Pancreas (tissue), 10 donors: ENCODE measurements at regions not wholly inside any gene's neighbourhood (a gene's known extent, or its start where the extent isn't known, plus 50 kb on each side); places are given as distances from the start of the nearest gene placed in this dataset.

Experiments
- ATAC-seq, 4 donors: fragments of 200-7000 bp; cut with Tn5 transposase; one replicate each; pipeline versions ENCODE4 v1.8.0 to v1.9.1; 2020; ENCODE audit warnings: mild to moderate bottlenecking in 4 of 4, moderate library complexity in 4 of 4
- DNase-seq, 6 donors: peaks; one replicate each; pipeline ENCODE4 v3.0.0-alpha.2; 2020
- FAIRE-seq: peaks from 2 replicates; lab custom pipeline; 2012; peaks lifted over from hg19 to GRCh38; lab: Jason Lieb, UNC
- H3K27ac ChIP-seq, 4 donors: fragments of 200-600 bp; sonication (generic); 1 replicate in 3 of 4; 2 replicates in 1 of 4; pipeline versions ENCODE4 v1.5.0 to v1.8.0; 2020
- H3K27me3 ChIP-seq, 4 donors: fragments of 200-600 bp; one replicate each; pipeline ENCODE4 v1.8.0; 2021
- H3K36me3 ChIP-seq, 3 donors: fragments of 200-600 bp; sonication (generic) in 1 of 3; one replicate each; pipeline versions ENCODE4 v1.5.0 to v1.8.0; 2020 to 2021
- H3K4me1 ChIP-seq, 3 donors: fragments of 200-600 bp; one replicate each; pipeline ENCODE4 v1.8.0; 2021
- H3K4me3 ChIP-seq, 4 donors: fragments of 200-600 bp; sonication (generic) in 2 of 4; one replicate each; pipeline versions ENCODE4 v1.5.0 to v1.8.0; 2020 to 2021
- H3K9me3 ChIP-seq, 4 donors: fragments of 200-600 bp; one replicate each; pipeline ENCODE4 v1.8.0; 2021
- WGBS, 2 donors: extraction: QIAGEN DNeasy Blood & Tissue Kit; methylation state at CpG; one replicate each; pipeline ENCODE4 v1.1.7; 2013; 5-methylcytosine and 5-hydroxymethylcytosine counted together
- intact Hi-C, 3 donors: fragments of 100-400 bp; cut with DNase I; formaldehyde crosslinking; loops; one replicate each; pipeline versions ENCODE4 v1.11.1 to v1.14.2; 2022
- TF ChIP-seq, protein P1 (sequence below), 4 donors: fragments of 200-600 bp; sonication (generic) in 3 of 4; IDR thresholded peaks; one replicate each; pipeline versions ENCODE4 v1.5.0 to v1.8.0; 2021; ENCODE audit warnings: antibody characterized with exemption in 4 of 4
- donor health status: healthy with polysubstance abuse.
- donor health status: DM: no; HTN: no; CAD: no; lungs with moderate emphysema.
- donor health status: DM: no; HTN: no; CAD: no.
- donor health status: control.
- donor health status: control.
- donor health status: Bipolar disorder and iron deficiency.
- donor health status: DM: yes; HTN: yes; CAD: no.
- donor health status: DM: no; HTN: no; CAD: no.
- donor health status: DM: no; HTN: no; CAD: no.
- donor health status: DM: yes; HTN: yes; CAD: no.

- no peak for ATAC-seq
These were observed 165.7 kb downstream of the LNPK start for GRCh38 chr2:175836361-175836760.

GRCh38 chr2:175834477-175834876 lies 167.6 kb downstream of the LNPK start:
- Histone ChIP-seq H3K4me3 (no peak overlapping the region), H3K27ac (no peak overlapping the region), H3K27me3 (no peaks in the 10 kb centered on the region), H3K9me3 (no peaks in the 10 kb centered on the region), H3K36me3 (no peaks in the 10 kb centered on the region), H3K4me1 (no peaks in the 10 kb centered on the region)
- no peak for ATAC-seq
- no peak for FAIRE-seq
- TF ChIP-seq, protein P1, sequence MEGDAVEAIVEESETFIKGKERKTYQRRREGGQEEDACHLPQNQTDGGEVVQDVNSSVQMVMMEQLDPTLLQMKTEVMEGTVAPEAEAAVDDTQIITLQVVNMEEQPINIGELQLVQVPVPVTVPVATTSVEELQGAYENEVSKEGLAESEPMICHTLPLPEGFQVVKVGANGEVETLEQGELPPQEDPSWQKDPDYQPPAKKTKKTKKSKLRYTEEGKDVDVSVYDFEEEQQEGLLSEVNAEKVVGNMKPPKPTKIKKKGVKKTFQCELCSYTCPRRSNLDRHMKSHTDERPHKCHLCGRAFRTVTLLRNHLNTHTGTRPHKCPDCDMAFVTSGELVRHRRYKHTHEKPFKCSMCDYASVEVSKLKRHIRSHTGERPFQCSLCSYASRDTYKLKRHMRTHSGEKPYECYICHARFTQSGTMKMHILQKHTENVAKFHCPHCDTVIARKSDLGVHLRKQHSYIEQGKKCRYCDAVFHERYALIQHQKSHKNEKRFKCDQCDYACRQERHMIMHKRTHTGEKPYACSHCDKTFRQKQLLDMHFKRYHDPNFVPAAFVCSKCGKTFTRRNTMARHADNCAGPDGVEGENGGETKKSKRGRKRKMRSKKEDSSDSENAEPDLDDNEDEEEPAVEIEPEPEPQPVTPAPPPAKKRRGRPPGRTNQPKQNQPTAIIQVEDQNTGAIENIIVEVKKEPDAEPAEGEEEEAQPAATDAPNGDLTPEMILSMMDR (IDR thresholded peaks at IDR 0.05), result no peak
- no peak for DNase-seq
- 39 to 41% methylated on average over 5 of the region's 5 CpGs for whole genome bisulfite sequencing, 2 donors
- intact Hi-C loops, result no loop called here

More at GRCh38 chr2:175836361-175836760, 165.7 kb downstream of the LNPK start:
- H3K36me3 ChIP-seq, result no peaks in the 10 kb centered on the region
- TF ChIP-seq, protein P1 (IDR thresholded peaks at IDR 0.05), result no peak
- intact Hi-C loops, result no loop called here
- H3K4me1 ChIP-seq, result no peaks in the 10 kb centered on the region
- WGBS, 2 donors, result 50 to 80% methylated on average over 2 of the region's 2 CpGs
- no peak overlapping the region for H3K27ac ChIP-seq
- peaks cover 0 to 3% (median 0%) of the 10 kb centered on the region in 4 donors for H3K27me3 ChIP-seq
- H3K9me3 ChIP-seq, result no peaks in the 10 kb centered on the region
- DNase-seq (no peak), FAIRE-seq (no peak)
- H3K4me3 ChIP-seq, result no peak overlapping the region

DNA sequence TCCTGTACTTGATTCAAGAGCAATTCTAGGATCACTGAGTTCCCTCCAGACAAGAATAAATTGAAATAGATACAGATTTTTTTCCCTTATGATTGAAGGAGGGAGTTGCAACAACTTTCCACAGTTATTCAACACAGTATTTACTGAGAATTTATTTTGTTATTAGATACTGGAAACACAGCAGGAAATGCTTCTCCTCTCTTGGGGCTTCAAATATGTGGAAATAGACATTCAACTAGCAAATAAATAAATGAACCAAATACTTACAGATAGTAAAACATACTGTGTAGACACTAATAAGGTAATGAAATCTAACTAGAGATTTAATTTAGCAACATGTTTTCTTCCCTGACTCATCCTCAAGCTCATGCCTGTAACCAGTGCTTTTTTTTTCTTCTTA lies 169.2 kb downstream of the LNPK start:
- TF ChIP-seq, protein P1 (IDR thresholded peaks at IDR 0.05), result no peak
- no peak for ATAC-seq
- no peaks in the 10 kb centered on the region for H3K4me1 ChIP-seq
- no peaks in the 10 kb centered on the region for H3K27me3 ChIP-seq
- no peak for FAIRE-seq
- intact Hi-C loops, result no loop called here
- no peaks in the 10 kb centered on the region for H3K9me3 ChIP-seq
- H3K27ac ChIP-seq, result no peak overlapping the region
- H3K4me3 ChIP-seq, result no peak overlapping the region
- H3K36me3 ChIP-seq, result no peaks in the 10 kb centered on the region
- DNase-seq, result no peak

DNA sequence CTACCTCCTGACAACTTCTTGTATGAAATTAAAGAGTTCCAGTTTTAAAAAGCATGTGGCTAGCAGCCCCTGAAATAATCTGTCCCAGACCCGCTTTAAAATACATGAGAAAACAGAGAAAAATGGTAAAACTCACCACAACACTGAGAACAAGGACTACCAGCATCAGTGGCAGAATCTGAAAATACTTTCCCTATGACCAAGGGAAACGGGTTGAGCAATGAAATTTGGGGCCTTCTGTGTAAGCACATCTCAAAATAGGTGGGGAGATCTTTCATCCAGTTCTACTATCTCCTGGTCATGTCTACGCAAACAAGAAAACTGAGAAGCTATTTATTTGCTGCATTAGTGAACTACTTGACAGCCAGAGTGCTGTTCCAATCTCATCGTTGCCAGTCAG lies 172.3 kb downstream of the LNPK start:
- Histone ChIP-seq H3K36me3 (no peaks in the 10 kb centered on the region), H3K27me3 (no peaks in the 10 kb centered on the region), H3K4me3 (no peak overlapping the region), H3K27ac (no peak overlapping the region), H3K9me3 (no peaks in the 10 kb centered on the region), H3K4me1 (no peaks in the 10 kb centered on the region)
- no peak for DNase-seq
- TF ChIP-seq, protein P1 (IDR thresholded peaks at IDR 0.05), result no peak
- intact Hi-C loops, result no loop called here
- no peak for FAIRE-seq
- WGBS, 2 donors, result 60 to 62% methylated on average over 4 of the region's 4 CpGs
- no peak for ATAC-seq

- intact Hi-C loops, result no loop called here
- FAIRE-seq (no peak), DNase-seq (no peak), ATAC-seq (no peak)
- no peaks in the 10 kb centered on the region for H3K9me3 ChIP-seq
- no peaks in the 10 kb centered on the region for H3K36me3 ChIP-seq
- H3K4me1 ChIP-seq, result no peaks in the 10 kb centered on the region
- TF ChIP-seq, protein P1 (IDR thresholded peaks at IDR 0.05), result no peak
- WGBS, 2 donors, result 62 to 65% methylated on average over 2 of the region's 2 CpGs
- H3K27ac ChIP-seq, result no peak overlapping the region
- no peaks in the 10 kb centered on the region for H3K27me3 ChIP-seq
- no peak overlapping the region for H3K4me3 ChIP-seq
These were observed 174.2 kb downstream of the LNPK start for GRCh38 chr2:175827856-175828255.
